ENCODE measurements at regions not wholly inside any gene's neighbourhood (a gene's known extent, or its start where the extent isn't known, plus 50 kb on each side); places are given as distances from the start of the nearest gene placed in this dataset.

DNA sequence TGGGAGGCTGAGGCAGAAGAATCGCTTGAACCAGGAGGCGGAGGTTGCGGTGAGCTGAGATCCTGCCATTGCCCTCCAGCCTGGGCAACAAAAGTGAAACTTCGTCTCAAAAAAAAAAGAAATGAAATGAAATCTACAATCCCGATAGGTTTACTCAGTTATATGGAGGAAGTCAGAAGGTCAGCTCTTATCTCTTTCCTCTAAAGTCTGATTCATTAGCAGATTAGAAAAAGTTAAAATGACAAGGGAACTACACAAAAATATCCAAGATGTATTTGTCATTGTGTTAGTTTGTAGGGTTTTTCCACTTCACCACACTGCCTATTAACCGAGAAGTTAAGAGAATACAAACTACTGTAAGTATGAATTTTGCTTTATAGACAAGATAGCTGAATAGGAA lies 420.6 kb downstream of the SHQ1 start:
- TF ChIP-seq, protein P1, sequence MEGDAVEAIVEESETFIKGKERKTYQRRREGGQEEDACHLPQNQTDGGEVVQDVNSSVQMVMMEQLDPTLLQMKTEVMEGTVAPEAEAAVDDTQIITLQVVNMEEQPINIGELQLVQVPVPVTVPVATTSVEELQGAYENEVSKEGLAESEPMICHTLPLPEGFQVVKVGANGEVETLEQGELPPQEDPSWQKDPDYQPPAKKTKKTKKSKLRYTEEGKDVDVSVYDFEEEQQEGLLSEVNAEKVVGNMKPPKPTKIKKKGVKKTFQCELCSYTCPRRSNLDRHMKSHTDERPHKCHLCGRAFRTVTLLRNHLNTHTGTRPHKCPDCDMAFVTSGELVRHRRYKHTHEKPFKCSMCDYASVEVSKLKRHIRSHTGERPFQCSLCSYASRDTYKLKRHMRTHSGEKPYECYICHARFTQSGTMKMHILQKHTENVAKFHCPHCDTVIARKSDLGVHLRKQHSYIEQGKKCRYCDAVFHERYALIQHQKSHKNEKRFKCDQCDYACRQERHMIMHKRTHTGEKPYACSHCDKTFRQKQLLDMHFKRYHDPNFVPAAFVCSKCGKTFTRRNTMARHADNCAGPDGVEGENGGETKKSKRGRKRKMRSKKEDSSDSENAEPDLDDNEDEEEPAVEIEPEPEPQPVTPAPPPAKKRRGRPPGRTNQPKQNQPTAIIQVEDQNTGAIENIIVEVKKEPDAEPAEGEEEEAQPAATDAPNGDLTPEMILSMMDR (IDR thresholded peaks at IDR 0.05; ENCODE audit: extremely low read depth in 1 of 2, insufficient read depth in 1 of 2, low read depth in 1 of 2, low read length in 2 of 2): no peak
- no peak for TF ChIP-seq POLR2A (IDR thresholded peaks at IDR 0.05; ENCODE audit: low read depth, low read length)
- no peak for TF ChIP-seq EZH2 (IDR thresholded peaks at IDR 0.05; ENCODE audit: borderline replicate concordance, low read depth, low read length, severe bottlenecking)
- TF ChIP-seq, protein P2, sequence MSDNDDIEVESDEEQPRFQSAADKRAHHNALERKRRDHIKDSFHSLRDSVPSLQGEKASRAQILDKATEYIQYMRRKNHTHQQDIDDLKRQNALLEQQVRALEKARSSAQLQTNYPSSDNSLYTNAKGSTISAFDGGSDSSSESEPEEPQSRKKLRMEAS (IDR thresholded peaks at IDR 0.05; ENCODE audit: insufficient read depth, insufficient read length): no peak
- no peak for TF ChIP-seq FOS (IDR thresholded peaks at IDR 0.05; ENCODE audit: borderline replicate concordance, insufficient read depth, low read length)
- TF ChIP-seq POLR2AphosphoS5 (IDR thresholded peaks at IDR 0.05; ENCODE audit: insufficient read depth, low read depth, low read length): no peak

Measured in endothelial cell of umbilical vein (primary cell).